ENCODE measurements at regions not wholly inside any gene's neighbourhood (a gene's known extent, or its start where the extent isn't known, plus 50 kb on each side); places are given as distances from the start of the nearest gene placed in this dataset.

GRCh38 chr6:22073516-22074198 lies 223.2 kb downstream of the PRL start:
- DNase-seq (ENCODE audit: low read depth in 4 of 4, low spot score in 3 of 4), result no peak

- no peak for DNase-seq (ENCODE audit: low read depth in 4 of 4, low spot score in 3 of 4)
Measured at GRCh38 chr6:22078288-22078687, 218.5 kb downstream of the PRL start.

- no peak for DNase-seq (ENCODE audit: low read depth in 4 of 4, low spot score in 3 of 4)
Measured at GRCh38 chr6:22078802-22079545, 217.9 kb downstream of the PRL start.

GRCh38 chr6:22079783-22080182 lies 217.1 kb downstream of the PRL start:
- DNase-seq (ENCODE audit: low read depth in 4 of 4, low spot score in 3 of 4), result no peak

- no peak for DNase-seq (ENCODE audit: low read depth in 4 of 4, low spot score in 3 of 4)
Measured at GRCh38 chr6:22081709-22082108, 215.1 kb downstream of the PRL start.

- DNase-seq (ENCODE audit: low read depth in 4 of 4, low spot score in 3 of 4), result no peak
Measured at GRCh38 chr6:22082218-22082617, 214.6 kb downstream of the PRL start.

- no peak for DNase-seq (ENCODE audit: low read depth in 4 of 4, low spot score in 3 of 4)
Measured at GRCh38 chr6:22083119-22083518, 213.7 kb downstream of the PRL start.

GRCh38 chr6:22087960-22088706 lies 208.7 kb downstream of the PRL start:
- no peak for DNase-seq (ENCODE audit: low read depth in 4 of 4, low spot score in 3 of 4)

GRCh38 chr6:22091424-22091948 lies 205.3 kb downstream of the PRL start:
- DNase-seq (ENCODE audit: low read depth in 4 of 4, low spot score in 3 of 4), result no peak

- DNase-seq (ENCODE audit: low read depth in 4 of 4, low spot score in 3 of 4), result no peak
Measured at GRCh38 chr6:22095836-22096235, 201.0 kb downstream of the PRL start.

GRCh38 chr6:22098601-22099031 lies 198.2 kb downstream of the PRL start:
- peak in 1 of 4 donors; percentile 26 for DNase-seq (ENCODE audit: low read depth in 4 of 4, low spot score in 3 of 4)

GRCh38 chr6:22099231-22099630 lies 197.6 kb downstream of the PRL start:
- no peak for DNase-seq (ENCODE audit: low read depth in 4 of 4, low spot score in 3 of 4)

GRCh38 chr6:22099923-22100322 lies 196.9 kb downstream of the PRL start:
- no peak for DNase-seq (ENCODE audit: low read depth in 4 of 4, low spot score in 3 of 4)

- no peak for DNase-seq (ENCODE audit: low read depth in 4 of 4, low spot score in 3 of 4)
Measured at GRCh38 chr6:22101163-22101562, 195.7 kb downstream of the PRL start.

- no peak for DNase-seq (ENCODE audit: low read depth in 4 of 4, low spot score in 3 of 4)
Measured at GRCh38 chr6:22102671-22103070, 194.2 kb downstream of the PRL start.

GRCh38 chr6:22106451-22106850 lies 190.4 kb downstream of the PRL start:
- DNase-seq (ENCODE audit: low read depth in 4 of 4, low spot score in 3 of 4), result no peak

GRCh38 chr6:22106961-22107360 lies 189.9 kb downstream of the PRL start:
- no peak for DNase-seq (ENCODE audit: low read depth in 4 of 4, low spot score in 3 of 4)

GRCh38 chr6:22108199-22108598 lies 188.6 kb downstream of the PRL start:
- DNase-seq (ENCODE audit: low read depth in 4 of 4, low spot score in 3 of 4), result no peak

- DNase-seq (ENCODE audit: low read depth in 4 of 4, low spot score in 3 of 4), result no peak
Measured at GRCh38 chr6:22110061-22110460, 186.8 kb downstream of the PRL start.

- DNase-seq (ENCODE audit: low read depth in 4 of 4, low spot score in 3 of 4), result no peak
Measured at GRCh38 chr6:22112461-22112860, 184.4 kb downstream of the PRL start.

GRCh38 chr6:22113026-22113766 lies 183.6 kb downstream of the PRL start:
- no peak for DNase-seq (ENCODE audit: low read depth in 4 of 4, low spot score in 3 of 4)

Data from right renal pelvis (tissue), 4 donors.